COR-L47 (cell line): ENCODE measurements at regions not wholly inside any gene's neighbourhood (a gene's known extent, or its start where the extent isn't known, plus 50 kb on each side); places are given as distances from the start of the nearest gene placed in this dataset.

Experiments used
- DNase-seq: peaks from one replicate; lab custom pipeline; 2025; lab: John Stamatoyannopoulos, UW

DNA sequence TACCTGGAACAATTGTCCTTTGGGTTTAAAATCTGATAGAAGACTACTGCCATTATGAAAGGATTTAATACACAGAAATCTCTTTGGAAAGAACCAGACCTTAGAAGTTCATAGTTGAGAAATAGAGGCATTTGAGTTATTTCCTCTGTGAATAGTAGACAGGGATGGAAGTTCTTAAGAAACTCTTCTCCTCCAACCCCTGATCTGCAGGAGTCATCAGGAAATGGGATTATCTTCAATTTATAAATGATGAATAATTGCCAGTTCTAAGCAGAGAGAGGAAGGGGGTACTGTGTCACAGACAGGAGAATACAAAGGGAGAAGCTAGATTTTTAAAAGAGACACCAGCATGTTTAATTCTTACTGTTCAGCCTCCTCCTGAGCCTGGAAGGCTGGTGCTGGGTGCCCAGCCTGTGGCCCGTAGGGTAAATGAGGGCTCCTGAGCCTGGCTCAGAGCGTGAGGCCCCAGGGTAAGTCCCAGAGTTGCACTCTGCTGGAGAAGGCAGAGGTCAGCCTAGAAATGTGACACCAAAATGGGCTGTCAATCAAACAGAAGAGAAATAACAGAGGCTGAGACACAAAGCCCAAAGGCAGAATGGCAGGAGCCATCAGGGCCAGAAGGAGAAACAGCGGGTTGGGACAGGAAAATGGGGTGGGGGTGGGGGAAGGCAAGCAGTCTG is 58.2 kb upstream of the PKDCC start:
- DNase-seq = no peak

DNA sequence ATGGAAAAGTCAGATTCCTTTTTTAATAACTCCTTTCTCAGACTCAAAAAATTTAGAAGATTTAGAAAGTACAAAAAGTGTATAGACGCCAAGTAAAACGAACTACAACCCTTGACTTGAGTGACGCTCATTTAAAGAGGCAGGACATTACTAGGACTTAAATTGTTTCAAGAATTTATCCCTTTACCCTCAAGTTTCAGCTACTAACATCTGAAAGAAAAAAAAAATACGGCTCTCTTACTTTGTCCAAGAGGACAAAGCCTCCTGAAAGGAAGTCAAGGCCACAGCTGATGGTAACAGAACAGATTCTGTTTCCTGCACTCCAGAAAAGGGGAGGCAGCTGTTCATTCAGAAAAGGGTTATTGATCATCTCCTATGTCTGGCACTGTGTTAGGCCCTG is 57.6 kb upstream of the PKDCC start:
- no peak for DNase-seq

DNA sequence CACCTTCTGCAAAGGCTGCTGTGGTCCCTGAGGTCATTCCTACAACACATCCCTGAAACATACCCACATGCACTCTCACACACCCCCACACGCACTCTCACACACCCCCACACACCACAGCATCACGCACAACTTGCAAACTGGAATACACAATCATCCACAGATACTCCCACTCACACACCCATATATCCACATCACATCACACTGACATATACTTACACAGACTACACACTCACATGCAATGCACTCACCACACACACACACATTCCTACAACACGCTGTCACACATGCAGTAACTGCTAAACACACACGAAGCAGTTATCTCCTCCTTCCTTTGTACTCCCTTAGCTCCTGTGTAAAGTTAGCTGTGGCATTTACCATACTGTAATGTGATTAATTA is 57.1 kb upstream of the PKDCC start:
- no peak for DNase-seq

DNA sequence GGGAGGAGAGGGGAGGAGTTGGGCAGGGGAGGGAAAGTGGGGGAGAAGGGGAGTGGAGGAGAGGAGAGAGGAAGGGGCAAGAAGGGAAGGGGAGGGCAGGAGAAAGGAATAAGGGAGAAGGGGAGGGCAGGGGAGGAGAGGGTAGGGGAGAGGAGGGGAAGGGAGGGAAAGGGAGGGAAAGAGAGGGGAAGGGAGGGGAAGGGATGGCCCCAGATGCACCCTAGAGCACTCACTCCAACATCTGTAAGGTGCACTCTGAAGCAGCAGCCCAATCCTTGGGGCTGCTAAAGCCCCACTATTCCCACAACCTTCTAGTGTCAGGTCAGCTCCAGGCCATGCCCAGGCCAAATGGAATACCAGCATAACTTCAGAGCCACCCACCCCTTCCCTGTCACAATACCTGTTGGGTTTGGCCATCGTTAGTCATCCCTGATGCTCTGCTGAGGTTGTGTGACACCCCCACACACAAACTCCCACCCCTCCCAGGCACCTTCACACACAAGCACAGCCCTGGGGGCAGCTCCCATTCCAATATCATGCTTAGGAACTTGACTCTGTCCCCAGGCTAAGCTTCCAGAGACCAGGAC is 55.7 kb upstream of the PKDCC start:
- no peak for DNase-seq

DNA sequence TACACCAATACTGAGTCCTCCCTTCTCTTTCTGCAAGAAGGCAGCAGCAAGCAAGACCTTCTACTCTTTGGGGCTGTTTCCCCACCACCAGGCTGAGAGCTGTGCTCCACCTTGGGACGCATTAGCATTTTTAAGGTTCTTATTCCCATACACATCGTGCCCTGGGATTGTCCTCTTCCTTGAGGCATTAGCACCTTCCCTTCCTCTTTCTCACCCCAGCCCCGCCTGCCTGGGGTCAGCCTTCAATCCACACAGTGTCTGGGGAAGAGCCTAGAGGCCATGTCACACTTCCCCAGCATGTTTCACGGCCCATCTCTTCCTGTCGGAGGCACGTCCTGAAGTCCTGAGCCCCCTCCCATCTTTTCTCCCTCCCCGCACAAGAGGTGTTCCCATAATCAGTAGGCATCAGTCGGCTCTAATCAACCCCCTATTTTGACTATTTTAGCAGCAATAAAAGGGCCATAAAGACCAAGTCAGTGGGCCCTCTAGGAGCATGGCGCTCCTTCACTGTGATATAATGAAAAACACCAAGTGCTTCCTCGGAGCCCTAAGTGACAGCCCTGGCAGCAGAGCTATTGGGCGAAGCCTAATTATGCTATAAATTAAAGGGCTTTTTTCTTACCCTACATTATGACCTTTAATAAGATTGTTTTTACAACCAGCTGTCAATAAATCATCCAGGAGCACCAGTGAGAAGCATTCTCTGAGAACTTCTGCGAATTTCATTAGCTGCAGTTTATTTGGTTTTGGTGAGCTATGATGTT is 55.0 kb upstream of the PKDCC start:
- no peak for DNase-seq

DNA sequence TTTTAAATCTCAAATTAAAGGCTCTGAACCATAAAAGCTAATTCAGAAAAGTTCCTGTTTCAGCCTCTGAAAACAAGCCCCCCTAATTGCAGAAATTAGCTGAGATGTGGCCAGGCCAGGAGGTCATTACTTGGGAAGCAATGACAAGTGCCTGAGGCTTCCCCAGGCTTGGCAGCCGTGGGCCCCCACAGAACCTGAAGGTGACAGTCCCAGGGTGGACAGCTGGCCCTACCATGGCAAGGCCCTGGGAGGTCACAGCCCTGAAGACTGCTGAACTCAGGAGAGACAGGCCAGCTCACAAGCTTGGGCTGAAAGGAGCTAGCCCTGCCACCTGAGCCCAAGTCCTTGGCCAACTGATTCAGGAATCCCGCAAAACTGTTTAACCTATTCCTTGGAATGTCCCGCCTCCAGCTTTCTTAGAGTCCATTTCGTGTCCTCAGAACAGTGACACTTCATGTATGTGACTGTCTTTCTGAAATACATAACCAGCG is 54.3 kb upstream of the PKDCC start:
- no peak for DNase-seq

DNA sequence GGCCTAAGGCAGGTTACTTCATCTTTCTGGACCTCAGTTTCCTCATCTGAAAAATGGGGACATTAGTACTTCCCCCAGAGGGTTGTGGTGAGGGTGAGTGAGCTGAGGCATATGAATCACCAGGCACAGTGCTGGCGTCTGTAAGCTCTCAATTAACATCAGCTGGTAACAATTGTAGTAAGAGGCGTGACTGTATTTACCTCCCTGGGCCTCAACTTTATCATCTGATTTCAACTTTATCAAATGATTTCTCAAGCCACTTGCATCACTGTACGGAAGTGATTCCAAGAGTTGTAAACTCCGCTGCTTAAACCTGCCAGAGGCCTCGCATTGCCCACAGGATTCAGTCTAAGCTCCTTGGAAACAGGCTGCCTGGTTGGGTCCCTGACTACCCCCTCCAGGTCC is 53.6 kb upstream of the PKDCC start:
- DNase-seq = no peak

DNA sequence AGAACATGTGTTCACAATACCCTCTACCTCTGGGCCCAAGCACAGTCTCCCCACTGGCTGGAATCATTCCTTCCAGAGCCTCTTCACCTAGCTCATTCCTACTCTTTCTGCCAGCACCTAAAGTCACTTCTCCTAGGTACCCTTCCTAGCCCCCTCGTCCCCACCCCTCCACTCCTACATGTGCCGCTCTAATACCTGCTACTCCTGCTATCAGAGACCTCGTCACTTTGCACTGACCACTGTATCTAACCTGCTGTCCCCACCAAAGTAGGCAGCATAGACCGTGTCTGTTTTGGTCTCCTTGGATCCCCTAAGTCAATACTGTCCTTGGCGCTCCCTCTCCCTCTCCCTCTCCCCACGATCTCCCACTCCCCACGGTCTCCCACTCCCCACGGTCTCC is 53.2 kb upstream of the PKDCC start:
- no peak for DNase-seq

DNA sequence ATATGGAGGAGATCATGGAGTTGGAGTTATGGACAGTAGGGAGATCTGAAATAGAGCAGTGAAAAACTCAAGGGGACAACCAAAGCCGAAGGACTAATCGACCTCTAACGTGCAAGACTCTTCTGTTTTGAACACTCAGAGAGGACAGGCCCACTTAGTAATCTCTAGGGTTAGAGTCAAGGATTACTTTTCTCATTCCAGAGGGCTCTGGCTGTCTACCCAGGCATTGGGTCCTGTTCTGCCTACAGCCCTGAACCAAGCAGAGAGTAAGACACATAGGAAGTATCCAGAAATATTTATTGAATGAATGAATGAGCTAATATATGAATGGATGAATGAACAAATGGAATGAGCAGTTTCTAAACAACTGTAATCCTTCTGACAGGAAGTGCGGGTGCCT is 50.3 kb upstream of the PKDCC start:
- no peak for DNase-seq
